ENCODE measurements at regions not wholly inside any gene's neighbourhood (a gene's known extent, or its start where the extent isn't known, plus 50 kb on each side); places are given as distances from the start of the nearest gene placed in this dataset.

- no peak for DNase-seq
Observed at GRCh38 chr1:56062625-56063024, 516.7 kb downstream of the PLPP3 start.

GRCh38 chr1:56061824-56062223 lies 517.5 kb downstream of the PLPP3 start:
- DNase-seq, result no peak

- peak; percentile 2 for DNase-seq
Observed at GRCh38 chr1:56060906-56061305, 518.5 kb downstream of the PLPP3 start.

- no peak for DNase-seq
Observed at GRCh38 chr1:56057466-56058405, 521.6 kb downstream of the PLPP3 start.

- no peak for DNase-seq
Observed at GRCh38 chr1:56056438-56057287, 522.7 kb downstream of the PLPP3 start.

GRCh38 chr1:56054959-56055358 lies 524.4 kb downstream of the PLPP3 start:
- no peak for DNase-seq

- no peak for DNase-seq
Observed at GRCh38 chr1:56052041-56052440, 527.3 kb downstream of the PLPP3 start.

- DNase-seq, result no peak
Observed at GRCh38 chr1:56050911-56051310, 528.5 kb downstream of the PLPP3 start.

- no peak for DNase-seq
Observed at GRCh38 chr1:56045477-56045876, 533.9 kb downstream of the PLPP3 start.

- DNase-seq, result no peak
Observed at GRCh38 chr1:56045062-56045461, 534.3 kb downstream of the PLPP3 start.

- no peak for DNase-seq
Observed at GRCh38 chr1:56036479-56036878, 542.9 kb downstream of the PLPP3 start.

GRCh38 chr1:56034847-56035481 lies 544.4 kb downstream of the PLPP3 start:
- DNase-seq, result no peak

- DNase-seq, result no peak
Observed at GRCh38 chr1:56034222-56034621, 545.1 kb downstream of the PLPP3 start.

- no peak for DNase-seq
Observed at GRCh38 chr1:56033321-56034037, 545.9 kb downstream of the PLPP3 start.

GRCh38 chr1:56032096-56032676 lies 547.2 kb downstream of the PLPP3 start:
- no peak for DNase-seq

- DNase-seq, result no peak
Observed at GRCh38 chr1:56031001-56031400, 548.4 kb downstream of the PLPP3 start.

- no peak for DNase-seq
Observed at GRCh38 chr1:56029319-56030003, 549.9 kb downstream of the PLPP3 start.

- no peak for DNase-seq
Observed at GRCh38 chr1:56028911-56029310, 550.5 kb downstream of the PLPP3 start.

- no peak for DNase-seq
Observed at GRCh38 chr1:56028244-56028643, 551.1 kb downstream of the PLPP3 start.

GRCh38 chr1:56025942-56026341 lies 553.4 kb downstream of the PLPP3 start:
- no peak for DNase-seq

GRCh38 chr1:56024155-56024554 lies 555.2 kb downstream of the PLPP3 start:
- no peak for DNase-seq

- no peak for DNase-seq
Observed at GRCh38 chr1:56019922-56020321, 559.4 kb downstream of the PLPP3 start.
